Endothelial cell of umbilical vein (primary cell): ENCODE measurements at regions not wholly inside any gene's neighbourhood (a gene's known extent, or its start where the extent isn't known, plus 50 kb on each side); places are given as distances from the start of the nearest gene placed in this dataset.

Source experiments
- BruUV-seq: library from RNA; stranded (reverse); fragments of 400-500 nt; replicated peaks from 2 replicates; lab custom pipeline; 2021; lab: Mats Ljungman, UMichigan
- CTCF ChIA-PET: fragments of 300-600, 350-600 bp; sonication (Branson Sonifier 250); formaldehyde crosslinking; loops from one replicate; lab custom pipeline; 2021; ENCODE audit warnings: antibody characterized with exemption, inconsistent platforms; lab: Charles Lee
- POLR2A ChIA-PET: fragments of 300-600, 350-600 bp; sonication (Branson Sonifier 250); formaldehyde crosslinking; loops from one replicate; lab custom pipeline; 2021; ENCODE audit warnings: antibody characterized with exemption, inconsistent platforms; lab: Charles Lee
- DNase-seq: peaks from one replicate; pipeline ENCODE4 v3.0.0-alpha.2; 2011; ENCODE audit warnings: low read depth, low spot score
- FAIRE-seq: peaks from 2 replicates; lab custom pipeline; 2011; peaks lifted over from hg19 to GRCh38; lab: Jason Lieb, UNC
- H2AFZ ChIP-seq: 2 replicates; pipeline ENCODE4 v1.6.0; 2012; ENCODE audit warnings: low read depth, low read length, control low read depth, inconsistent platforms
- H3K27ac ChIP-seq: 2 replicates; pipeline ENCODE4 v1.5.1; 2011; ENCODE audit warnings: low read depth, mild to moderate bottlenecking, control low read depth, low read length, moderate library complexity; ENCODE audit not compliant: insufficient read depth
- H3K27me3 ChIP-seq, 2 experiments: 2 replicates each; pipeline versions ENCODE4 v1.6.0 to v1.6.1; 2011; ENCODE audit warnings: low read length in 2 of 2, mixed read lengths in 1 of 2; ENCODE audit not compliant: control insufficient read depth in 2 of 2, insufficient read depth in 2 of 2
- H3K36me3 ChIP-seq, 2 experiments: 2 replicates in 1 of 2; 3 replicates in 1 of 2; pipeline ENCODE4 v1.5.1; 2011; ENCODE audit warnings: low read length in 2 of 2, mild to moderate bottlenecking in 1 of 2, moderate library complexity in 1 of 2; ENCODE audit not compliant: control insufficient read depth in 2 of 2, insufficient read depth in 2 of 2; ENCODE audit errors: extremely low read depth in 1 of 2
- H3K4me1 ChIP-seq: 3 replicates; pipeline ENCODE4 v1.5.1; 2011; ENCODE audit warnings: mild to moderate bottlenecking, low read length; ENCODE audit not compliant: control insufficient read depth, insufficient read depth; ENCODE audit errors: extremely low read depth
- H3K4me2 ChIP-seq: 2 replicates; pipeline ENCODE4 v1.6.1; 2011; ENCODE audit warnings: low read length, control low read depth, mixed read lengths; ENCODE audit not compliant: insufficient read depth
- H3K4me3 ChIP-seq, 3 experiments: fragments of 200-600 bp in 1 of 3; sonication (generic), shearing (Covaris generic) in 1 of 3; replicated peaks in 1 of 3; 2 replicates each; pipeline ENCODE4 v1.5.1; 2011 to 2016; ENCODE audit warnings: control low read depth in 3 of 3, low read length in 3 of 3, mild to moderate bottlenecking in 2 of 3, inconsistent platforms in 1 of 3, low read depth in 1 of 3, moderate library complexity in 1 of 3; ENCODE audit not compliant: insufficient read depth in 1 of 3
- H3K79me2 ChIP-seq: 2 replicates; pipeline ENCODE4 v1.6.0; 2012; ENCODE audit warnings: low read length, inconsistent platforms; ENCODE audit not compliant: control insufficient read depth, insufficient read depth
- H3K9ac ChIP-seq: replicated peaks from 2 replicates; pipeline ENCODE3; 2011; ENCODE audit warnings: low read length, control low read depth; ENCODE audit not compliant: insufficient read depth; ENCODE audit errors: extremely low read depth
- H3K9me1 ChIP-seq: replicated peaks from 3 replicates; pipeline ENCODE4 v1.6.0; 2011; ENCODE audit warnings: mild to moderate bottlenecking, low read length; ENCODE audit not compliant: control insufficient read depth, insufficient read depth; ENCODE audit errors: extremely low read depth
- H3K9me3 ChIP-seq: replicated peaks from 2 replicates; pipeline ENCODE4 v1.5.1; 2012; ENCODE audit warnings: low read length, inconsistent platforms; ENCODE audit not compliant: control insufficient read depth, insufficient read depth
- H4K20me1 ChIP-seq: replicated peaks from 2 replicates; pipeline ENCODE3; 2011; ENCODE audit warnings: mild to moderate bottlenecking, low read length; ENCODE audit not compliant: control insufficient read depth, insufficient read depth; ENCODE audit errors: extremely low read depth
- CTCF ChIP-seq, 2 donors: IDR thresholded peaks; 1 replicate in 1 of 2; 2 replicates in 1 of 2; pipeline ENCODE4 v1.5.1; 2011; ENCODE audit warnings: low read length in 2 of 2, mild to moderate bottlenecking in 2 of 2, moderate library complexity in 2 of 2, control low read depth in 1 of 2, inconsistent platforms in 1 of 2, low read depth in 1 of 2; ENCODE audit not compliant: insufficient read depth in 1 of 2; ENCODE audit errors: extremely low read depth in 1 of 2
- EZH2 ChIP-seq: IDR thresholded peaks from 2 replicates; pipeline ENCODE4 v1.6.1; 2012; ENCODE audit warnings: borderline replicate concordance, low read depth, mild to moderate bottlenecking, moderate library complexity, low read length, inconsistent platforms; ENCODE audit not compliant: severe bottlenecking
- FOS ChIP-seq: IDR thresholded peaks from 2 replicates; pipeline ENCODE4 v1.6.1; 2011; ENCODE audit warnings: mild to moderate bottlenecking, low read length, moderate library complexity, borderline replicate concordance; ENCODE audit not compliant: insufficient read depth
- GATA2 ChIP-seq: IDR thresholded peaks from 2 replicates; pipeline ENCODE4 v1.7.0; 2011; ENCODE audit warnings: low read depth, mild to moderate bottlenecking, moderate library complexity, mixed read lengths, low read length; ENCODE audit not compliant: insufficient read length, insufficient read depth
- JUN ChIP-seq: IDR thresholded peaks from 2 replicates; pipeline ENCODE4 v1.6.1; 2011; ENCODE audit warnings: borderline replicate concordance, low read depth; ENCODE audit not compliant: insufficient read length, insufficient read depth
- MAX ChIP-seq: IDR thresholded peaks from 2 replicates; pipeline ENCODE4 v1.6.1; 2011; ENCODE audit not compliant: insufficient read depth, insufficient read length
- MYC ChIP-seq: IDR thresholded peaks from one replicate; pipeline ENCODE4 v1.6.1; 2011; ENCODE audit warnings: mild to moderate bottlenecking, low read depth, low read length
- POLR2A ChIP-seq: IDR thresholded peaks from 2 replicates; pipeline ENCODE4 v1.6.1; 2012; ENCODE audit warnings: low read depth, mild to moderate bottlenecking, control low read depth, low read length
- POLR2AphosphoS5 ChIP-seq: IDR thresholded peaks from 2 replicates; pipeline ENCODE4 v1.6.1; 2012; ENCODE audit warnings: low read depth, mild to moderate bottlenecking, control low read depth, low read length, moderate library complexity; ENCODE audit not compliant: insufficient read depth
- dilution Hi-C: fragments of 300-500 bp; cut with MboI; formaldehyde crosslinking; loops from one replicate; pipeline ENCODE4 v1.15.0; 2019; ENCODE audit warnings: low sequenced_read_pairs; ENCODE audit not compliant: extremely low pct_ligation_motif_present
- intact Hi-C: fragments of 100-400 bp; cut with micrococcal nuclease; formaldehyde crosslinking; loops from one replicate; pipeline ENCODE4 v1.10.0; 2022

GRCh38 chr12:76226956-76227355, 121.3 kb downstream of the BBS10 start:
- dilution Hi-C loops (no loop called here), intact Hi-C loops (loop anchor here (1.0 to 5.0 kb wide), 5 partner anchors 9 to 145 kb away; partner anchors contain the start of gene NAP1L1)
- TF ChIP-seq JUN: no peak
- TF ChIP-seq POLR2AphosphoS5: no peak
- TF ChIP-seq CTCF (IDR thresholded peaks at IDR 0.05; ENCODE audit: extremely low read depth in 1 of 2, insufficient read depth in 1 of 2, low read depth in 1 of 2, low read length in 2 of 2): no peak
- no peak for TF ChIP-seq POLR2A
- no peak for TF ChIP-seq EZH2
- TF ChIP-seq MAX: no peak
- no peak for TF ChIP-seq GATA2
- TF ChIP-seq MYC: no peak
- no peak for TF ChIP-seq FOS
- Histone ChIP-seq H4K20me1 (no peaks in the 10 kb centered on the region), H3K36me3 (no peaks in the 10 kb centered on the region), H3K4me1 (peaks cover 30% of the 10 kb centered on the region), H3K9ac (no peak overlapping the region), H3K4me2 (peak overlapping the region; percentile 17), H3K9me3 (no peaks in the 10 kb centered on the region), H3K4me3 (no peak overlapping the region), H3K79me2 (no peaks in the 10 kb centered on the region), H3K27ac (peak overlapping the region; percentile 48), H3K27me3 (no peaks in the 10 kb centered on the region), H2AFZ (no peak overlapping the region), H3K9me1 (no peaks in the 10 kb centered on the region)
- DNase-seq (peak; percentile 6), FAIRE-seq (no peak)
- ChIA-PET CTCF (interaction anchor here (0.9 to 1.6 kb wide), 10 partner anchors 10 to 147 kb away, joined by 3 to 8 read pairs (median 4); no protein-coding TSS in a partner anchor), POLR2A (interaction anchor here (0.6 to 1.2 kb wide), 2 partner anchors 33 to 144 kb away, joined by 3 read pairs; no protein-coding TSS in a partner anchor)
- BruUV-seq: TSS peak; percentile 95
